Neural progenitor cell (in vitro differentiated cells): ENCODE measurements at regions not wholly inside any gene's neighbourhood (a gene's known extent, or its start where the extent isn't known, plus 50 kb on each side); places are given as distances from the start of the nearest gene placed in this dataset.

Experiments
- EZH2 ChIP-seq: fragments of 200-600 bp; sonication (generic); IDR thresholded peaks from 2 replicates; pipeline ENCODE4 v1.6.1; 2017; ENCODE audit warnings: antibody characterized with exemption, mild to moderate bottlenecking, moderate library complexity
- EZH2phosphoT487 ChIP-seq: fragments of 200-600 bp; sonication (generic); IDR thresholded peaks from 2 replicates; pipeline ENCODE4 v1.6.1; 2017; ENCODE audit warnings: antibody characterized with exemption
- TF ChIP-seq, protein P1 (sequence below): fragments of 200-600 bp; sonication (generic); IDR thresholded peaks from 2 replicates; pipeline ENCODE4 v1.5.1; 2017; ENCODE audit warnings: antibody characterized with exemption, mild to moderate bottlenecking

GRCh38 chr22:25409240-25409639 is 155.2 kb upstream of the GRK3 start:
- TF ChIP-seq EZH2 (no peak), EZH2phosphoT487 (no peak)
- TF ChIP-seq, protein P1, sequence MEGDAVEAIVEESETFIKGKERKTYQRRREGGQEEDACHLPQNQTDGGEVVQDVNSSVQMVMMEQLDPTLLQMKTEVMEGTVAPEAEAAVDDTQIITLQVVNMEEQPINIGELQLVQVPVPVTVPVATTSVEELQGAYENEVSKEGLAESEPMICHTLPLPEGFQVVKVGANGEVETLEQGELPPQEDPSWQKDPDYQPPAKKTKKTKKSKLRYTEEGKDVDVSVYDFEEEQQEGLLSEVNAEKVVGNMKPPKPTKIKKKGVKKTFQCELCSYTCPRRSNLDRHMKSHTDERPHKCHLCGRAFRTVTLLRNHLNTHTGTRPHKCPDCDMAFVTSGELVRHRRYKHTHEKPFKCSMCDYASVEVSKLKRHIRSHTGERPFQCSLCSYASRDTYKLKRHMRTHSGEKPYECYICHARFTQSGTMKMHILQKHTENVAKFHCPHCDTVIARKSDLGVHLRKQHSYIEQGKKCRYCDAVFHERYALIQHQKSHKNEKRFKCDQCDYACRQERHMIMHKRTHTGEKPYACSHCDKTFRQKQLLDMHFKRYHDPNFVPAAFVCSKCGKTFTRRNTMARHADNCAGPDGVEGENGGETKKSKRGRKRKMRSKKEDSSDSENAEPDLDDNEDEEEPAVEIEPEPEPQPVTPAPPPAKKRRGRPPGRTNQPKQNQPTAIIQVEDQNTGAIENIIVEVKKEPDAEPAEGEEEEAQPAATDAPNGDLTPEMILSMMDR = no peak
